ENCODE measurements at regions not wholly inside any gene's neighbourhood (a gene's known extent, or its start where the extent isn't known, plus 50 kb on each side); places are given as distances from the start of the nearest gene placed in this dataset.
"Not testable (repeated sequence)": the region's sequence is repeated elsewhere in the genome, so short reads cannot be mapped to it uniquely, and the experiment has no call there.

GRCh38 chr7:149599636-149600206 lies 102.1 kb upstream of the ZNF746 start:
- no peak for DNase-seq (ENCODE audit: low spot score)
- peaks cover 22% of the 10 kb centered on the region; the same call in 1 of the 2 replicates for H3K36me3 Mint-ChIP-seq
- H3K4me3 Mint-ChIP-seq = no peak overlapping the region
- ATAC-seq = no peak
- no peak overlapping the region; the same call in 1 of the 2 replicates for H3K27ac Mint-ChIP-seq
- no peaks in the 10 kb centered on the region for H3K4me1 Mint-ChIP-seq
- CTCF ChIA-PET = interaction anchor here (0.6 to 2.4 kb wide), 7 partner anchors 10 to 338 kb away, joined by 3 to 10 read pairs (median 7); partner anchors contain the start of gene ZNF783
- no peaks in the 10 kb centered on the region for H3K9me3 Mint-ChIP-seq
- TF ChIP-seq PRRX2 (CRISPR knock-in tag; IDR thresholded peaks at IDR 0.05) (no peak), NR3C1 (CRISPR knock-in tag; conservative IDR thresholded peaks at IDR 0.05; ENCODE audit: low read depth) (no peak), TP53 (CRISPR knock-in tag; IDR thresholded peaks at IDR 0.05) (no peak), CDX4 (CRISPR knock-in tag; IDR thresholded peaks at IDR 0.05; ENCODE audit: borderline replicate concordance) (no peak), GABPB1 (CRISPR knock-in tag; IDR thresholded peaks at IDR 0.05) (no peak), FOXJ3 (CRISPR knock-in tag; IDR thresholded peaks at IDR 0.05; ENCODE audit: borderline replicate concordance) (no peak), NR2C2 (CRISPR knock-in tag; IDR thresholded peaks at IDR 0.05) (no peak), RELA (CRISPR knock-in tag; IDR thresholded peaks at IDR 0.05; ENCODE audit: borderline replicate concordance) (no peak), NR1H2 (CRISPR knock-in tag; IDR thresholded peaks at IDR 0.05) (no peak)
- TF ChIP-seq, protein P1, sequence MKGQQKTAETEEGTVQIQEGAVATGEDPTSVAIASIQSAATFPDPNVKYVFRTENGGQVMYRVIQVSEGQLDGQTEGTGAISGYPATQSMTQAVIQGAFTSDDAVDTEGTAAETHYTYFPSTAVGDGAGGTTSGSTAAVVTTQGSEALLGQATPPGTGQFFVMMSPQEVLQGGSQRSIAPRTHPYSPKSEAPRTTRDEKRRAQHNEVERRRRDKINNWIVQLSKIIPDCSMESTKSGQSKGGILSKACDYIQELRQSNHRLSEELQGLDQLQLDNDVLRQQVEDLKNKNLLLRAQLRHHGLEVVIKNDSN (CRISPR knock-in tag; IDR thresholded peaks at IDR 0.05) = no peak
- POLR2A ChIA-PET = no interaction called here
- H3K27me3 Mint-ChIP-seq (ENCODE audit: low read depth) = no peaks in the 10 kb centered on the region

- DNase-seq (ENCODE audit: low spot score) = peak; percentile 55
- ChIA-PET CTCF (interaction anchor here (0.6 to 2.4 kb wide), 18 partner anchors 9 to 337 kb away, joined by 3 to 10 read pairs (median 4); partner anchors contain the start of genes ZNF777 and ZNF783), POLR2A (interaction anchor here (1.1 kb wide), 1 partner anchor 26 kb away, joined by 5 read pairs; no protein-coding TSS in a partner anchor)
- H3K27ac Mint-ChIP-seq = no peak overlapping the region
- peaks cover 22% of the 10 kb centered on the region; the same call in 1 of the 2 replicates for H3K36me3 Mint-ChIP-seq
- no peak for TF ChIP-seq JAZF1 (CRISPR knock-in tag; IDR thresholded peaks at IDR 0.05)
- no peak for TF ChIP-seq ZSCAN18 (CRISPR knock-in tag; IDR thresholded peaks at IDR 0.05)
- TF ChIP-seq, protein P2, sequence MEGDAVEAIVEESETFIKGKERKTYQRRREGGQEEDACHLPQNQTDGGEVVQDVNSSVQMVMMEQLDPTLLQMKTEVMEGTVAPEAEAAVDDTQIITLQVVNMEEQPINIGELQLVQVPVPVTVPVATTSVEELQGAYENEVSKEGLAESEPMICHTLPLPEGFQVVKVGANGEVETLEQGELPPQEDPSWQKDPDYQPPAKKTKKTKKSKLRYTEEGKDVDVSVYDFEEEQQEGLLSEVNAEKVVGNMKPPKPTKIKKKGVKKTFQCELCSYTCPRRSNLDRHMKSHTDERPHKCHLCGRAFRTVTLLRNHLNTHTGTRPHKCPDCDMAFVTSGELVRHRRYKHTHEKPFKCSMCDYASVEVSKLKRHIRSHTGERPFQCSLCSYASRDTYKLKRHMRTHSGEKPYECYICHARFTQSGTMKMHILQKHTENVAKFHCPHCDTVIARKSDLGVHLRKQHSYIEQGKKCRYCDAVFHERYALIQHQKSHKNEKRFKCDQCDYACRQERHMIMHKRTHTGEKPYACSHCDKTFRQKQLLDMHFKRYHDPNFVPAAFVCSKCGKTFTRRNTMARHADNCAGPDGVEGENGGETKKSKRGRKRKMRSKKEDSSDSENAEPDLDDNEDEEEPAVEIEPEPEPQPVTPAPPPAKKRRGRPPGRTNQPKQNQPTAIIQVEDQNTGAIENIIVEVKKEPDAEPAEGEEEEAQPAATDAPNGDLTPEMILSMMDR (IDR thresholded peaks at IDR 0.05) = no peak
- no peak for TF ChIP-seq MYBL2 (CRISPR knock-in tag; IDR thresholded peaks at IDR 0.05)
- TF ChIP-seq SOX15 (CRISPR knock-in tag; IDR thresholded peaks at IDR 0.05) = no peak
- no peak for TF ChIP-seq GTF2I (CRISPR knock-in tag; conservative IDR thresholded peaks at IDR 0.05)
- ATAC-seq = peak; percentile 96
- H3K9me3 Mint-ChIP-seq = no peaks in the 10 kb centered on the region
- H3K27me3 Mint-ChIP-seq (ENCODE audit: low read depth) = no peaks in the 10 kb centered on the region
- H3K4me1 Mint-ChIP-seq = no peaks in the 10 kb centered on the region
- H3K4me3 Mint-ChIP-seq = no peak overlapping the region
Measured at GRCh38 chr7:149598721-149599308, 101.2 kb upstream of the ZNF746 start.

DNA sequence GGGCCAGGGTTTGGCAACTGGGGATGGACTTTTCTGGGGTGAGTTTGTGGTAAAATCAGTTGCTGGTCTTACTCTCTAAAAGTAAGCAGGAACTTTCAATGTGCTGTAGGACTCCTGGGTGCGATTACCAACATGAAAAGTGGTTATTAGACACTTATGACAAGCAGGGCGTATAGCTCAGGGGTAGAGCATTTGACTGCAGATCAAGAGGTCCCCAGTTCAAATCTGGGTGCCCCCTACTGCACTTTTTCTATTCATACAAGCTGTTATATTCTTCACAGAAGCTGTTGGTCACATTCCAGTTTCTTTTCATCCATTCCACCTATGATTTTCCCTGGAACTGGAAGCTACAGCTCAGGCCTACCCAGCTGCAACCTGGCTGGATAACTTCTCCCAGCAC lies 100.2 kb upstream of the ZNF746 start:
- ATAC-seq; H3K4me1 Mint-ChIP-seq; H3K27me3 Mint-ChIP-seq (ENCODE audit: low read depth); H3K9me3 Mint-ChIP-seq; DNase-seq (ENCODE audit: low spot score); H3K4me3 Mint-ChIP-seq; H3K27ac Mint-ChIP-seq; POLR2A ChIA-PET: not testable (repeated sequence)
- peaks cover 18% of the 10 kb centered on the region; the same call in 1 of the 2 replicates for H3K36me3 Mint-ChIP-seq
- CTCF ChIA-PET = interaction anchor here (0.9 to 2.4 kb wide), 3 partner anchors 11 to 336 kb away, joined by 6 to 7 read pairs (median 7); partner anchors contain the start of gene ZNF783
